ENCODE measurements at regions not wholly inside any gene's neighbourhood (a gene's known extent, or its start where the extent isn't known, plus 50 kb on each side); places are given as distances from the start of the nearest gene placed in this dataset.
"Not testable (repeated sequence)": the region's sequence is repeated elsewhere in the genome, so short reads cannot be mapped to it uniquely, and the experiment has no call there.

DNA sequence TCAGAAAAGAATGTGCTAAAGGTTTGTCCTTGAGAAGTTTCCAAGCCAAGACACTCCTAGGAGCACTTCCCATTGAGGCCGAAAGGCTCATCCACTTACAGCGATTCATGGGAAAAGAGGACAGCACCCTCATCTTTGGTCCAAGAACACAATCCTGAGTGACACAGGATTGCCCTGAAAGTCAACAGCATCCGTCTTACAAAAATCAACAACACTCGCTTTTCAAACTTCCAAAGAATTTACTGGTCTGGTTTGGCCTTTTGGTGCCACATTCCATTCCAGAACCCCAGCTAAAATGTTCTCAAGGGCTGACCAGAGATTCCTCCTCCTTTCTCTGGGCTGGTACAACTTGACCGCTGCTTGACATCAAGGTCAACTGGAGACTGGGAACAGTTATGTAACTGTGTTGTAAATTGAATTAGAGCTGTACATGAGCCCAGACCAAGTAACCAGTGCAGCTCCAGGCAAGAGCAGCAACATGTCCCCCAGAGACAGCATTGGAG lies 415.8 kb upstream of the PIK3R1 start:
- Mint-ChIP-seq H3K4me3 (no peak overlapping the region), H3K9me3 (no peaks in the 10 kb centered on the region), H3K27ac (no peak overlapping the region), H3K4me1 (ENCODE audit: low read depth in 2 of 2) (peaks cover 0 to 2% of the 10 kb centered on the region in 2 donors), H3K27me3 (peaks cover 4 to 7% of the 10 kb centered on the region in 2 donors), H3K36me3 (ENCODE audit: insufficient read depth) (no peaks in the 10 kb centered on the region)
- ATAC-seq (replicated peaks): no peak
- no peak for DNase-seq

DNA sequence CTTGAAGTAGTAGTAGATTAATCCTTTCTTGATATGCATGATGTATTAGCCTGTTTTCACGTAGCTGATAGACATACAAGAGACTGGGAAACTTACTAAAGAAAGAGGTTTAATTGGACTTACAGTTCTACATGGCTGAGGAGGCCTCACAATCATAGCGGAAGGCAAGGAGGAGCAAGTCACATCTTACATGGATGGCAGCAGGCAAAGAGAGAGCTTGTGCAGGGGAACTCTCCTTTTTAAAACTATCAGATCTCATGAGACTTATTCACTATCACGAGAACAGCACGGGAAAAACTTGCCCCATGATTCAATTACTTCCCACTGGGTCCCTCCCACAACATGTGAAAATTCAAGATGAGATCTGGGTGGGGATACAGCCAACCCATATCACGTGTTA lies 417.1 kb upstream of the PIK3R1 start:
- H3K36me3 Mint-ChIP-seq (ENCODE audit: insufficient read depth); H3K9me3 Mint-ChIP-seq; H3K4me1 Mint-ChIP-seq (ENCODE audit: low read depth in 2 of 2); ATAC-seq (replicated peaks); H3K27ac Mint-ChIP-seq; DNase-seq; H3K4me3 Mint-ChIP-seq; H3K27me3 Mint-ChIP-seq: not testable (repeated sequence)

DNA sequence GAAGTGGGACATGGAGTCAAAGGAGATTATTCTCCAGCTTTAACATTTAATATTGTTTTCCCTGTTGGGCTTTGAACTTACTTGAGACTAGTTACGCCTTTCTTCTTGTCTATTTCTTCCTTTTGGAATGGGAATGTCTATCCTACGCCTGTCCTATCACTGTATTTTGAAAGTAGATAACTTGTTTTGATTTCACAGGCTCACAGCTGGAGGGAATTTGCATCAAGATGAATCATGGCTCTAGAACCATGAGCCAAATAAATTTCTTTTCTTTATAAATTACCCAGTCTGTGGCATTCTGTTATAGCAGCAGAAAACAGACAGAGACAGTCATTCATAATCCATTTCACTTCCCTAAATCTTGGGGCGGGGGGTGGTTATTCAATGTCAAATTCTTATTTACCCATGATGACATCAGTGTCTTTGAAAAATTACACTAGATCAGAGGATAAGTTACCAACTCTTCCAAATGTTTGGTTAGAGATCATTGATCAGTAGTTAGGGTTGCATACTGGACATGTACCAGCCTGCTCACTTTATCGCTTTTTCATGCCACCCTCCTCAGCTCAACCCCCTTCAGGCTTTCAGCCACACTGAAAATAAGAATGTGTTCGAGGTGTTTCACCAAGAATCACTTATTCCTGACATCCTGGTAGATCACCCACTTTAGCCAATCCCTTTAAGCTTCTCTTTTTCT lies 419.6 kb upstream of the PIK3R1 start:
- Mint-ChIP-seq H3K36me3 (ENCODE audit: insufficient read depth) (no peaks in the 10 kb centered on the region), H3K4me3 (no peak overlapping the region), H3K27ac (no peak overlapping the region), H3K27me3 (peaks cover 4 to 7% of the 10 kb centered on the region in 2 donors), H3K4me1 (ENCODE audit: low read depth in 2 of 2) (no peaks in the 10 kb centered on the region), H3K9me3 (no peaks in the 10 kb centered on the region)
- ATAC-seq (replicated peaks) (no peak), DNase-seq (no peak)

DNA sequence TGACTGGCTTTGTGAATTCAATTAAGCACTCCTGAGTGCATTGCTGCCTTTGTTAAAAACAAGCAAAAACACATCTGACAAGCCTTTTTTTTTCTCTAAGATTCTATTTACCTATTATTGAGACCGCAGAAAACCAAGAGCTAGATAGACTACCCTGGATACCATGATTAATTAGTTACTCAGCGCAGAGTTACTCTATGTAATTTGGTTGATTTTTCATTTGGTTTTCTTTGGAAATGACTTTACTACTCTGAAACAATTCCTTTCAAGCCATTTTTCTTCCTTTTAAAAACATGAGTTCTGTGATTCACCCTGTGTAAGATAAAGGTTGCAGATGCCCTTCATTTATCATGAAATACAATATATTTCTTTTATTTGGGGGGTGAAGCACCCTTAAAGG lies 421.6 kb upstream of the PIK3R1 start:
- Mint-ChIP-seq H3K4me1 (ENCODE audit: low read depth in 2 of 2) (no peaks in the 10 kb centered on the region), H3K27me3 (peaks cover 0 to 4% of the 10 kb centered on the region in 2 donors), H3K27ac (no peak overlapping the region), H3K4me3 (no peak overlapping the region), H3K9me3 (no peaks in the 10 kb centered on the region), H3K36me3 (ENCODE audit: insufficient read depth) (no peaks in the 10 kb centered on the region)
- ATAC-seq (replicated peaks): no peak
- DNase-seq: no peak

DNA sequence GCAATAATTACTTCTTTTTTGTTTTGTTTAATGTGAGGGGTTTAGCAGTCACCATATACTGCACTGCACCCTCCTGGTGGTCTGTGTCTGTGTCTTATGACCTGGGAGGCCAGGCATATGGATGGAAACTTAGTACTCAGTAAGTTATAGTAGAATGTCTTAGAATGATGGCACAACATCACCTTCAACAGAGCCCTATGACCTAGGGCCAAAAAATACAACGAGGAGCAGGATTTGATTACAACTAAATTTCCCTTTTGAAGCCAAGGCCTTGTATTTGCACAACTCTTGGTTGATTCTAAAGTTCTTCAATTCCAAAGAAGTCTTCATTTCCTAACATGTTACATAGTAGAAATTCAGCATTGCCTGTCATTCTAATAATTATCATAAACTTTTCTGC lies 422.1 kb upstream of the PIK3R1 start:
- no peak overlapping the region for H3K4me3 Mint-ChIP-seq
- H3K27ac Mint-ChIP-seq: no peak overlapping the region
- DNase-seq: no peak
- H3K9me3 Mint-ChIP-seq: no peaks in the 10 kb centered on the region
- H3K4me1 Mint-ChIP-seq (ENCODE audit: low read depth in 2 of 2): no peaks in the 10 kb centered on the region
- peaks cover 0 to 4% of the 10 kb centered on the region in 2 donors for H3K27me3 Mint-ChIP-seq
- no peak for ATAC-seq (replicated peaks)
- H3K36me3 Mint-ChIP-seq (ENCODE audit: insufficient read depth): no peaks in the 10 kb centered on the region

DNA sequence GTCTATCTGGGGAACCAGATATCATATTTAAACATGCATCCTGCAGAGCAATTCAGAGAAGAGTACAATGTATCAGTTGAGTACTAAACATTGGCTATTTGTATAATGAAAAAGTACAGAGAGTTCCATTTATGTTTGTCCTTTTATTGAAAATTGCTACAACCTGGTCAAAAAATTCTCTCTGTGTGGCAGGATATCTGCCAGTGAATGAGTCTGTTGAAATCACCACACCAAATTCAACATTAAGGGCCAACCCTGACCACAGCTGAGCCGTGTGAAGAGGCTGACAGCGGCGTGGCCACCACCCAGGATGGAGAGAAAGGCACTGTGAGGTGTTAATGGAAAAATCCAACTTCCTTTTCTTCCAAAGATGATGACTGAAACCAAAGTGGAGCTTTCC lies 422.7 kb upstream of the PIK3R1 start:
- peaks cover 0 to 4% of the 10 kb centered on the region in 2 donors for H3K27me3 Mint-ChIP-seq
- H3K27ac Mint-ChIP-seq: no peak overlapping the region
- H3K4me1 Mint-ChIP-seq (ENCODE audit: low read depth in 2 of 2): no peaks in the 10 kb centered on the region
- DNase-seq (no peak), ATAC-seq (replicated peaks) (no peak)
- H3K9me3 Mint-ChIP-seq: no peaks in the 10 kb centered on the region
- H3K36me3 Mint-ChIP-seq (ENCODE audit: insufficient read depth): no peaks in the 10 kb centered on the region
- H3K4me3 Mint-ChIP-seq: no peak overlapping the region

DNA sequence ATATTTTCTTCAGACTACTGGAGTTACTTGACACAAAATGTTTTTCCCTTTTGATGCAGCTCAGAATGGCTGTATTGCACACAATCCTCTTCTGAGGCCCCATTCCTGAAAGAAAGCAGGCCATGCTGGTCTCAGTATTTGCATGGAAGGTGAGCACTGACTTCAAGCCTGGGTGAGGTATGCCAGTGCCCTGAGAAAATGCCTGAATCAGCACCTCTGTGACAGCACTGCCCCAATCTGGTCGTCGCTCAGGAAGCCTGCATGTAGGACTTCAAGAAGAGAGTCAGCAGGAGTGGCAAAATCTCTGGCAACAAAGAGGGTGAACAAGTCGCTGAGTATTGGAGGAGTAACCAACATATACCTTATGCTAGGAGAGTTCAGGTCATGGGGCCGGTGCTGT lies 425.2 kb upstream of the PIK3R1 start:
- no peaks in the 10 kb centered on the region for H3K36me3 Mint-ChIP-seq (ENCODE audit: insufficient read depth)

DNA sequence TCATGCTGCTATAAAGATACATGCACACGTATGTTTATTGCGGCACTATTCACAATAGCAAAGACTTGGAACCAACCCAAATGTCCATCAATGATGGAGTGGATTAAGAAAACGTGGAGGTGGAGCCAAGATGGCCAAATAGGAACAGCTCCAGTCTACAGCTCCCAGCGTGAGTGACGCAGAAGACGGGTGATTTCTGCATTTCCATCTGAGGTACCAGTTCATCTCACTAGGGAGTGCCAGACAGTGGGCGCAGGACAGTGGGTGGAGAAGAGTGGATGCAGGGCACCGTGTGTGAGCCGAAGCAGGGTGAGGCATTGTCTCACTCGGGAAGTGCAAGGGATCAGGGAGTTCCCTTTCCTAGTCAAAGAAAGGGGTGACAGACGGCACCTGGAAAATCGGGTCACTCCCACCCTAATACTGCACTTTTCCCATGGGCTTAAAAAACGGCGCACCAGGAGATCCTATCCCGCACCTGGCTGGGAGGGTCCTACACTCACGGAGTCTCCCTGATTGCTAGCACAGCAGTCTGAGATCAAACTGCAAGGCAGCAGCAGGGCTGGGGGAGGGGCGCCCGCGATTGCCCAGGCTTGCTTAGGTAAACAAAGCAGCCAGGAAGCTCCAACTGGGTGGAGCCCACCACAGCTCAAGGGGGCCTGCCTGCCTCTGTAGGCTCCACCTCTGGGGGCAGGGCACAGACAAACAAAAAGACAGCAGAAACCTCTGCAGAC lies 435.5 kb upstream of the PIK3R1 start:
- Mint-ChIP-seq H3K9me3 (peaks cover 2 to 15% of the 10 kb centered on the region in 2 donors), H3K27me3 (peaks cover 18 to 21% of the 10 kb centered on the region in 2 donors)
- not testable (repeated sequence) for H3K4me3 Mint-ChIP-seq; ATAC-seq (replicated peaks); DNase-seq; H3K27ac Mint-ChIP-seq; H3K4me1 Mint-ChIP-seq (ENCODE audit: low read depth in 2 of 2); H3K36me3 Mint-ChIP-seq (ENCODE audit: insufficient read depth)

More for the DNA sequence above, 425.2 kb upstream of the PIK3R1 start:
- Mint-ChIP-seq H3K27me3 (no peaks in the 10 kb centered on the region), H3K9me3 (no peaks in the 10 kb centered on the region), H3K27ac (no peak overlapping the region), H3K4me3 (no peak overlapping the region), H3K4me1 (ENCODE audit: low read depth in 2 of 2) (no peaks in the 10 kb centered on the region)
- DNase-seq (no peak), ATAC-seq (replicated peaks) (no peak)

DNA sequence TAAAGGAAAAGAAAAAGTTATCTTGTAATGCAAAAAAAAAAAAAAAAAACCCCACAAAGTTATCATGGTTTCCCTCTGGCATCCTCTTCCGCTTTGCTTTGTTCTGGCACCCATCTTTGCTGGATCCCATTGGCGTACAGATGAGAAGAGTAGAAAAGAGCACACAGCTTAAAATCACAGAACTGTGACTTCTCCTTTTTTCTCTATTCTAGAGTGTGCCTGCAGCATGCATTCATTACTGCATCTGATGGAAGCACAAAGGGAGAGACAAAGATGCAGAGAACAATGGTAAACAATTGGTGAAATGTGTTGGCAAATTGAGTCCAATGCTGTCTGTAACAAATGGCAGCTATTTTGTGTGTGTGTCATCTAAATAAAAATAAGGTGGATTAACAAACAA lies 440.8 kb upstream of the PIK3R1 start:
- DNase-seq (no peak), ATAC-seq (replicated peaks) (no peak)
- peaks cover 3% of the 10 kb centered on the region for H3K36me3 Mint-ChIP-seq (ENCODE audit: insufficient read depth)
- peaks cover 0 to 15% of the 10 kb centered on the region in 2 donors for H3K9me3 Mint-ChIP-seq
- no peaks in the 10 kb centered on the region for H3K4me1 Mint-ChIP-seq (ENCODE audit: low read depth in 2 of 2)
- H3K27me3 Mint-ChIP-seq: peaks cover 18 to 27% of the 10 kb centered on the region in 2 donors
- no peak overlapping the region for H3K4me3 Mint-ChIP-seq
- H3K27ac Mint-ChIP-seq: no peak overlapping the region

DNA sequence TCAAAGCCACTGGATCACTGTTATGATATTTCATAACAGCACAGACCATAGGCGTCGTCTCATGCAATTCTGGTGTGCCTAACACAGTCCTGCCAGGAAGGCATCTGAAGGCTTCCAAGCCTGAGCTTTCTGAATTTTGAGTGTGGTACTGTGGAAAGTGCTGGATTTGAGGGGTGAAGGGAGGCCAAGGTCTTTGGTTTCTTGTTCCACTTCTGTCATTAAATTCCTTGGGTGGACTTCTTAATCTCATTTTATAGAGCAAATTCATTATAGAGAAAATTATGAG lies 441.3 kb upstream of the PIK3R1 start:
- Mint-ChIP-seq H3K4me3 (no peak overlapping the region), H3K27me3 (peaks cover 18 to 27% of the 10 kb centered on the region in 2 donors), H3K9me3 (peaks cover 0 to 15% of the 10 kb centered on the region in 2 donors), H3K36me3 (ENCODE audit: insufficient read depth) (peaks cover under 1% of the 10 kb centered on the region), H3K27ac (no peak overlapping the region), H3K4me1 (ENCODE audit: low read depth in 2 of 2) (no peaks in the 10 kb centered on the region)
- ATAC-seq (replicated peaks) (no peak), DNase-seq (no peak)

DNA sequence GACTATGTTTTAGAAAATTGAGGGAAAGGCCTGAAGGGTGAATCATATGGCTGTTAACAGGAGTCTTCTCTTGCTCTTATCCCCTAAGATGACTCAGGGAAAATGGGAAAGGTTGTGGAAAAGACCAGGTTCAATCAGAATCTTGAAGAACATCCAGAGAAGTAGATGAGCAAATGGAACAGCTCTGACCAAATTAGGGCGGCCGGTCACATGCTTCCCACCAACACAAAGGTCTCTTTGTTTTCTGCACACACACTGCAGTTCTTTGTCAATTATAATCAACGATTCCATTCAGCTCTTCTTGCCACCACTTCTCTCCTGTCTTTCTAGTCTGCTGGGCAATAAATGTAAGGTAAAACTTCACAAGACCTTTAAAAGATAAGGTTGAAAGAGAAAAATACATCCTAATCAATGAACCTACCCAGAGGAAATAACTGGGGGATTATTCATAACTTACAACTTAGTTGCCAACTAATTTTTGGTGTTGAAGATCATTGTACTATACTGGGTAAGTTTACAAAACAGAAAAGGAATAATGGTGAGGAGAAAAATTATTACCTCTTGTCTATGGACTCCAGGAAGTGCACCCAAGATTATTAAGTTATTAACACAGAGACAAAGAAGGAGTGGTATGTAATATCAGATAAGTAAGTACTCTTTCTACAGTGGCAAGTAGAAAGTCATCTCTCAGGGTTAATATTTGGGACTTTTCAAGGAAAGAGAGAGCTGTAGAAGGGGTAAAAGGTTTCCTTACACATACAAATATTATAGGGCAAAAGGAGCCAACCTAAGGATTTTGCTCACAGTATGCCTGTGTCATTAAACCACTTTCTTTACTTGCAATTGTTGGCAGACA lies 441.9 kb upstream of the PIK3R1 start:
- H3K9me3 Mint-ChIP-seq: peaks cover 0 to 15% of the 10 kb centered on the region in 2 donors
- no peaks in the 10 kb centered on the region for H3K36me3 Mint-ChIP-seq (ENCODE audit: insufficient read depth)
- no peak for ATAC-seq (replicated peaks)
- H3K27me3 Mint-ChIP-seq: peaks cover 18 to 27% of the 10 kb centered on the region in 2 donors
- no peaks in the 10 kb centered on the region for H3K4me1 Mint-ChIP-seq (ENCODE audit: low read depth in 2 of 2)
- H3K4me3 Mint-ChIP-seq: no peak overlapping the region
- DNase-seq: no peak
- H3K27ac Mint-ChIP-seq: no peak overlapping the region

DNA sequence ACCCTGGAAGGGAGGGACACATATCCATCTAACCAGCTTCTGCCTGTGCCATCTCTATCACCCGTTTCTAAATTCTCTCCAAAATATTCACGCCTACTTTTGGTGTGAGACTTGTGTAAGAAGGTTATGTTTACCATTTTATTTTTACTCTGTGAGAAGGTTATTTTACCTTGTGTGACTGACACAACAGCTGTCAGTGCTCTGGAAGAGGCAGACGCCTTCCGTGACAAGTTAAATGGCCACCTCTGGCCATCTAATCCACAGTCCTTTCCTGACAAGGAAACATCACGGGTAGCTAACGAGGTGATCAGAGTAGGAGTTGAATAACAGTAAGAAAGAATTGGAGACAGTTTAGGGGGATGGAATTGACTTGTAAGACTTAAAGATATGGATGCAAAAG lies 443.8 kb upstream of the PIK3R1 start:
- DNase-seq: no peak
- peaks cover 2 to 10% of the 10 kb centered on the region in 2 donors for H3K27me3 Mint-ChIP-seq
- no peak overlapping the region for H3K4me3 Mint-ChIP-seq
- H3K36me3 Mint-ChIP-seq (ENCODE audit: insufficient read depth): no peaks in the 10 kb centered on the region
- peaks cover 0 to 3% of the 10 kb centered on the region in 2 donors for H3K9me3 Mint-ChIP-seq
- ATAC-seq (replicated peaks): no peak
- no peak overlapping the region for H3K27ac Mint-ChIP-seq
- no peaks in the 10 kb centered on the region for H3K4me1 Mint-ChIP-seq (ENCODE audit: low read depth in 2 of 2)

DNA sequence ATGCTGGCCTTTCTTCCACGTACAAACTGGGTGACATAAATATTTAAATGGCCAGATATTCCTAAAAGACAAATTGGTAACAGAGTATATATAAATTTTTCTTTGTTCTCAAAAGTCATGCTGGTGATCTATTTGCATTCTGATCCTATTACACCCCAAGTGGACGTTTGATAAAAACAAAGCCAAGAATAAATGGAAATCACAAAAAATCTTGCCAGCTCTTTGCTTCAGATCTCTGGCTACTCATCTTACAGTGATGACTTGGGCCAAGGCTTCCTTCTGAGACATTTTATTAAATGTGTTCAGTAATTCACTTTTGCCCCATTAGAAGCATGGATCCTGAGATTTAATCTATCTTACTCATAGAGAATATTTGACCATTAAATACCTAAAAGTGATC lies 444.3 kb upstream of the PIK3R1 start:
- ATAC-seq (replicated peaks) (no peak), DNase-seq (no peak)
- H3K27ac Mint-ChIP-seq: no peak overlapping the region
- H3K36me3 Mint-ChIP-seq (ENCODE audit: insufficient read depth): no peaks in the 10 kb centered on the region
- H3K27me3 Mint-ChIP-seq: peaks cover 0 to 7% of the 10 kb centered on the region in 2 donors
- H3K4me1 Mint-ChIP-seq (ENCODE audit: low read depth in 2 of 2): no peaks in the 10 kb centered on the region
- no peak overlapping the region for H3K4me3 Mint-ChIP-seq
- no peaks in the 10 kb centered on the region for H3K9me3 Mint-ChIP-seq
